ENCODE measurements at regions not wholly inside any gene's neighbourhood (a gene's known extent, or its start where the extent isn't known, plus 50 kb on each side); places are given as distances from the start of the nearest gene placed in this dataset.

GRCh38 chr4:92120810-92121498 is 182.8 kb upstream of the GRID2 start:
- TF ChIP-seq RAD21 (IDR thresholded peaks at IDR 0.05; ENCODE audit: low read length) (no peak), ELF1 (IDR thresholded peaks at IDR 0.05) (no peak), JUND (IDR thresholded peaks at IDR 0.05) (no peak), EP300 (IDR thresholded peaks at IDR 0.05; ENCODE audit: borderline replicate concordance in 1 of 2, low read depth in 1 of 2, low read length in 1 of 2) (no peak), CTCF (IDR thresholded peaks at IDR 0.05) (no peak), REST (IDR thresholded peaks at IDR 0.05; ENCODE audit: low read depth, low read length) (no peak), TEAD4 (IDR thresholded peaks at IDR 0.05; ENCODE audit: borderline replicate concordance, insufficient read depth) (no peak)

Data from SK-N-SH (cell line).